ENCODE measurements at regions not wholly inside any gene's neighbourhood (a gene's known extent, or its start where the extent isn't known, plus 50 kb on each side); places are given as distances from the start of the nearest gene placed in this dataset.

- ChIA-PET POLR2A (ENCODE audit: unreplicated experiment) (no interaction called here), CTCF (no interaction called here)
- Histone ChIP-seq H3K4ac (ENCODE audit: low read depth, low read length) (no peak overlapping the region), H3K4me2 (ENCODE audit: low read depth, low read length) (no peak overlapping the region), H2BK120ac (ENCODE audit: low read depth, low read length) (no peak overlapping the region), H3K18ac (ENCODE audit: low read depth, low read length) (no peak overlapping the region), H2BK5ac (ENCODE audit: low read depth, low read length, poor library complexity, severe bottlenecking) (no peak overlapping the region), H3K79me1 (ENCODE audit: low read depth in 1 of 2, low read length in 2 of 2) (no peaks in the 10 kb centered on the region), H2AFZ (replicated peaks; ENCODE audit: low read length, poor library complexity) (no peak overlapping the region), H3K4me3 (ENCODE audit: insufficient read depth, low read depth, low read length) (no peak overlapping the region), H3K27ac (ENCODE audit: insufficient read depth, low read length) (no peak overlapping the region), H4K8ac (ENCODE audit: low read depth in 2 of 2, low read length in 2 of 2) (no peak overlapping the region), H3K23ac (ENCODE audit: low read depth, low read length) (no peak overlapping the region), H3K9ac (ENCODE audit: low read depth, low read length) (no peak overlapping the region), H4K91ac (ENCODE audit: insufficient read depth, low read depth, low read length) (no peak overlapping the region), H2BK15ac (ENCODE audit: low read depth, low read length) (no peak overlapping the region), H3K9me3 (ENCODE audit: control insufficient read depth, insufficient read depth, low read length) (no peaks in the 10 kb centered on the region), H3K27me3 (ENCODE audit: control insufficient read depth, insufficient read depth, low read length) (no peaks in the 10 kb centered on the region), H2BK20ac (ENCODE audit: low read depth, low read length) (no peak overlapping the region), H3K4me1 (ENCODE audit: control insufficient read depth, insufficient read depth, low read length) (no peaks in the 10 kb centered on the region), H4K20me1 (ENCODE audit: insufficient read depth, low read length) (no peaks in the 10 kb centered on the region), H2AK9ac (replicated peaks; ENCODE audit: low read depth, low read length, poor library complexity) (no peak overlapping the region), H3K56ac (ENCODE audit: extremely low read depth, insufficient read depth, low read length) (no peak overlapping the region), H2AK5ac (ENCODE audit: low read depth, low read length) (no peak overlapping the region), H3K9me1 (ENCODE audit: insufficient read depth, low read length) (no peaks in the 10 kb centered on the region), H3K36me3 (ENCODE audit: control insufficient read depth, insufficient read depth, low read length) (no peaks in the 10 kb centered on the region), H4K5ac (ENCODE audit: low read depth, low read length) (no peak overlapping the region), H3K14ac (replicated peaks; ENCODE audit: low read depth, low read length) (no peak overlapping the region)
- no TSS peak for BruUV-seq (replicated peaks)
- no CpG with 5 or more reads among the region's 7 CpGs for WGBS, 2 experiments (ENCODE audit: extremely low coverage in 2 of 2, insufficient read length in 1 of 2)
- dilution Hi-C loops (cut with HindIII; ENCODE audit: low sequenced_read_pairs, unreplicated experiment) (no loop called here), intact Hi-C loops (cut with micrococcal nuclease) (no loop called here), in situ Hi-C loops (cut with MboI; ENCODE audit: low sequenced_read_pairs) (no loop called here)
- ATAC-seq (ENCODE audit: low read depth) = no peak
- DNase-seq = no peak
- TF ChIP-seq FOS (IDR thresholded peaks at IDR 0.05; ENCODE audit: low read depth, low read length) = no peak
- TF ChIP-seq RCOR1 (IDR thresholded peaks at IDR 0.05; ENCODE audit: insufficient replicate concordance, low read length) = no peak
- no peak for TF ChIP-seq CHD1 (IDR thresholded peaks at IDR 0.05; ENCODE audit: low read depth, low read length)
- TF ChIP-seq RAD21 (IDR thresholded peaks at IDR 0.05; ENCODE audit: low read length) = no peak
- no peak for TF ChIP-seq NFE2L2 (IDR thresholded peaks at IDR 0.05; ENCODE audit: low read depth, low read length)
- no peak for TF ChIP-seq MAFK (IDR thresholded peaks at IDR 0.05; ENCODE audit: low read depth, low read length)
Observed at GRCh38 chr12:3950714-3951320, 77.6 kb upstream of the PARP11 start.

Measured in IMR-90 (cell line).